ENCODE measurements at regions not wholly inside any gene's neighbourhood (a gene's known extent, or its start where the extent isn't known, plus 50 kb on each side); places are given as distances from the start of the nearest gene placed in this dataset.

DNA sequence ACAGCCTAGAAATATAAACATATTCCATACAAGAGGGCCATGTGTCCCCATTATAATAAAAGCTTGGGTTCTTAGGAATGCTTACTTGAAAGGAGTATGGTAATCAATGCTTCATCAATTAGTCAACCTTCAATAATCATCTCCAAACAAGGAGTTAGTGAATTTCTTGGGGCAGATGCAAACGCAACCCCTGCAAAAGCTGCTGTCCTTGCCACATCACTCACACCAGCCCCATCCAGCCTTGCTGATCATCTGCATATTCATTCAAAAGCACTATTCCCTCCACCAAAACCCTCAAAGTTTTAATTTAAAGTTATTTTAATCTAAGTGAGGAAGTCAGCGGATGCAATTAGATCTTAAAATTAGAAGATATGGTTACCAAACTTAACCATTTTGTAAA lies 54.0 kb upstream of the VGLL4 start:
- H3K27ac ChIP-seq: no peak overlapping the region
- peaks cover 0 to 11% (median 2%) of the 10 kb centered on the region in 6 donors for H3K4me1 ChIP-seq
- DNase-seq: no peak
- intact Hi-C loops (cut with DNase I; ENCODE audit: low total_unique reads): no loop called here
- H3K9me3 ChIP-seq: no peaks in the 10 kb centered on the region
- H3K27me3 ChIP-seq (replicated peaks in 1 of 7): no peaks in the 10 kb centered on the region
- H3K36me3 ChIP-seq: peaks cover 0 to 59% (median 6%) of the 10 kb centered on the region in 6 donors
- WGBS, 5 donors: 92 to 100% (median 96%) methylated on average over 2 of the region's 2 CpGs
- TF ChIP-seq POLR2A (IDR thresholded peaks at IDR 0.05) (no peak), POLR2AphosphoS5 (IDR thresholded peaks at IDR 0.05) (no peak)
- TF ChIP-seq, protein P1, sequence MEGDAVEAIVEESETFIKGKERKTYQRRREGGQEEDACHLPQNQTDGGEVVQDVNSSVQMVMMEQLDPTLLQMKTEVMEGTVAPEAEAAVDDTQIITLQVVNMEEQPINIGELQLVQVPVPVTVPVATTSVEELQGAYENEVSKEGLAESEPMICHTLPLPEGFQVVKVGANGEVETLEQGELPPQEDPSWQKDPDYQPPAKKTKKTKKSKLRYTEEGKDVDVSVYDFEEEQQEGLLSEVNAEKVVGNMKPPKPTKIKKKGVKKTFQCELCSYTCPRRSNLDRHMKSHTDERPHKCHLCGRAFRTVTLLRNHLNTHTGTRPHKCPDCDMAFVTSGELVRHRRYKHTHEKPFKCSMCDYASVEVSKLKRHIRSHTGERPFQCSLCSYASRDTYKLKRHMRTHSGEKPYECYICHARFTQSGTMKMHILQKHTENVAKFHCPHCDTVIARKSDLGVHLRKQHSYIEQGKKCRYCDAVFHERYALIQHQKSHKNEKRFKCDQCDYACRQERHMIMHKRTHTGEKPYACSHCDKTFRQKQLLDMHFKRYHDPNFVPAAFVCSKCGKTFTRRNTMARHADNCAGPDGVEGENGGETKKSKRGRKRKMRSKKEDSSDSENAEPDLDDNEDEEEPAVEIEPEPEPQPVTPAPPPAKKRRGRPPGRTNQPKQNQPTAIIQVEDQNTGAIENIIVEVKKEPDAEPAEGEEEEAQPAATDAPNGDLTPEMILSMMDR (IDR thresholded peaks at IDR 0.05 in 8 of 11, conservative IDR thresholded peaks at IDR 0.05 in 3 of 11): no peak
- no peak overlapping the region for H3K4me3 ChIP-seq

DNA sequence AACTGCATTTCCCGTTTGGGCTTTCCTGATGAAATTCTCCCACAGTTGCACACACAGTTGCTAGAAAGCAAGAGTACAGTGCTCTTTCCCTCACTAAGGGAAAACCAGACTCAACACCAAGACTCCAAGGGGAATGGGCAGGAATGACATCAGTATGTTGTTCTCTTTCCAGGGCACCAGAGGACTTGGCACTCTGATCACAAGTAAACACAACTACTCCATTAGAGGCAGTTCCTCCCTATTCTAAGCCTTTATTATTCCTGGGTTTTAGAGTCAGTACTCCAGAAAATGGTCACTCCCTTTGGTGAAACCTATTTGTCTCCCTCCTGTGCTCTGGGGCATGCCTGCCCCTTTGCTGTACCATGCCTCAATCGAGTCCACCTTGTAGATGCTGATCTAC lies 52.3 kb upstream of the VGLL4 start:
- no peaks in the 10 kb centered on the region for H3K27me3 ChIP-seq (replicated peaks in 1 of 7)
- 72 to 91% (median 83%) methylated on average over 2 of the region's 2 CpGs for WGBS, 5 donors
- TF ChIP-seq, protein P1 (IDR thresholded peaks at IDR 0.05 in 8 of 11, conservative IDR thresholded peaks at IDR 0.05 in 3 of 11): no peak
- TF ChIP-seq POLR2AphosphoS5 (IDR thresholded peaks at IDR 0.05) (no peak), POLR2A (IDR thresholded peaks at IDR 0.05) (no peak)
- H3K9me3 ChIP-seq: no peaks in the 10 kb centered on the region
- intact Hi-C loops (cut with DNase I; ENCODE audit: low total_unique reads): no loop called here
- no peak for DNase-seq
- no peak overlapping the region for H3K4me3 ChIP-seq
- H3K4me1 ChIP-seq: peaks cover 0 to 14% (median 2%) of the 10 kb centered on the region in 6 donors
- H3K36me3 ChIP-seq: peaks cover 0 to 49% (median 3%) of the 10 kb centered on the region in 6 donors
- H3K27ac ChIP-seq: no peak overlapping the region

All from spleen (tissue), 11 donors.